Skeletal muscle tissue (tissue), 3 donors: ENCODE measurements at regions not wholly inside any gene's neighbourhood (a gene's known extent, or its start where the extent isn't known, plus 50 kb on each side); places are given as distances from the start of the nearest gene placed in this dataset.

Experiments
- H3K27ac ChIP-seq: one replicate; pipeline ENCODE4 v1.7.0; 2013; ENCODE audit warnings: mild to moderate bottlenecking, low read depth, low read length, inconsistent platforms
- H3K27me3 ChIP-seq, 3 donors: one replicate each; pipeline ENCODE4 v1.7.0; 2013; ENCODE audit warnings: low read length in 3 of 3; ENCODE audit not compliant: control insufficient read depth in 3 of 3, insufficient read depth in 3 of 3
- H3K36me3 ChIP-seq, 3 donors: one replicate each; pipeline ENCODE4 v1.7.0; 2013; ENCODE audit warnings: low read length in 3 of 3; ENCODE audit not compliant: control insufficient read depth in 3 of 3, insufficient read depth in 3 of 3
- H3K4me1 ChIP-seq, 3 donors: one replicate each; pipeline ENCODE4 v1.7.0; 2013; ENCODE audit warnings: low read length in 3 of 3, mild to moderate bottlenecking in 3 of 3; ENCODE audit not compliant: control insufficient read depth in 3 of 3, insufficient read depth in 3 of 3
- H3K4me3 ChIP-seq, 3 donors: one replicate each; pipeline ENCODE4 v1.7.0; 2013; ENCODE audit warnings: low read length in 3 of 3
- H3K9ac ChIP-seq, 3 donors: one replicate each; pipeline ENCODE4 v1.7.0; 2013; ENCODE audit warnings: low read length in 3 of 3, mild to moderate bottlenecking in 3 of 3, moderate library complexity in 2 of 3, low read depth in 1 of 3
- H3K9me3 ChIP-seq, 3 donors: one replicate each; pipeline ENCODE4 v1.7.0; 2013; ENCODE audit warnings: low read length in 3 of 3; ENCODE audit not compliant: control insufficient read depth in 3 of 3
- donor health status: Osteomylitis.

DNA sequence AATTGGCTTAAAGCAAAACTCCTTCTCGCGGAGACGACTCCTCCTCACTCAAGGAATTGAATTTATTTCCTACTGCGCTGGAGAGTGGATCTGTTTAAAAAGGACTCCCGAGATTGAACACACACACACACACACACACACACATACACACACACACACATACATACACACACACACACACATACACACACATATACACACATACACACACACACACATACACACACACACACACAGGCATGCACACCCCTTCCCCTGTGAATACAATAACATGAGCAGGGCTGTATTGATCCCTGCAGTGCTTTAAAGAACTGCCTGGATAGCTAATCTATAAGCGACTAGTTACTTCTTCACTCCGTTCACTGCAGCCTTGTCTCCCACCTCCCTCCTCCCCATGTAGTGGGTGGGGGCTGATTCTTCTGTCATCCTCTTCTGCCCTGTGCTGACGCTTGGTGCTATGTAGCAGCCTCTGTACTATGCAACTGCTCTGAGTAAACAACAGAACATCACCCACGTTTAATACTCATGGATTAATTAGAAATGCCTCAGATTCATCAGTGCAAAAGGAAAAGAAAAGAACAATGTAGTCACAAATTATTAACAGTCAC lies 549.0 kb downstream of the CDH26 start:
- Histone ChIP-seq H3K9me3 (no peaks in the 10 kb centered on the region), H3K4me3 (no peak overlapping the region), H3K36me3 (no peaks in the 10 kb centered on the region), H3K9ac (no peak overlapping the region), H3K27ac (no peak overlapping the region), H3K27me3 (peaks cover 0 to 4% (median 0%) of the 10 kb centered on the region in 3 donors), H3K4me1 (no peaks in the 10 kb centered on the region)

DNA sequence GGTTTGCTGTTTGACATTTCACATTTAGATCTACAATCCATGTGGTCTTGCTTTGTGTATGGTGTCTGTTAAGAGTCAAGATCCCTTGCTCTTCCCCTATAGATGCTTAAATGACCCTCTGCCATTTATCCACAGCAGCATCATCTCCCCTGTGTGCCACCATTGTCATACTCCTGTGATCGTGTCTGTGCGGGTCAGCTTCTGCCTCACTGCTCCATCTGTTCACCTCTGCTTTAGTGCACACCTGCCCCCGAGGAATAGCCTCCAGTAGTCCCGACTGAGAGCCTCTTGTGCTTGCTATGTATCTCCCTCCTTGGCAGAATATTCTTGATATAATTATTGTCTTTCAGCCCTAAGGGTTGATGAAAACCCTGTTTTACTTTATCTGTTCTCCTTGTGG lies 551.2 kb downstream of the CDH26 start:
- peaks cover 0 to 4% (median 0%) of the 10 kb centered on the region in 3 donors for H3K27me3 ChIP-seq
- H3K36me3 ChIP-seq, result no peaks in the 10 kb centered on the region
- no peaks in the 10 kb centered on the region for H3K9me3 ChIP-seq
- no peaks in the 10 kb centered on the region for H3K4me1 ChIP-seq
- H3K27ac ChIP-seq, result no peak overlapping the region
- H3K9ac ChIP-seq, result no peak overlapping the region
- no peak overlapping the region for H3K4me3 ChIP-seq

DNA sequence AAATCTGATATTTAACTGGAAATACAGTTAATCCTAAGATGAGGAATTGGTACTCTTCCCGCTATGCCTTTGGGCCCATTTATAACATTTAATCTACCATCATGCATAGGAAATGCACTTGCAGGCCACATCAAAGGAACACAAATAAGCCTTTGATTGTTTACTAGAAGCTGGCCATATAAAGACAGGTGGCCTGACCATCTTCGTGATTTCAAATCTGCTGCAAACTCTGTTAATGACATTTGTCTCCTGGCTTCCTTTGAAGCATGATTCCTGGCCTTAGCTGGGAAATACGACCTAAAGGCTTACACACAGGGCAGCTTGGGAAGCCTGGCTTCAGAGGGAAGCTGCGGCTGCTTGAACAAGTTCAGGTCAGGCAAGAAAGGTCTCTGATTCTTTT lies 552.1 kb downstream of the CDH26 start:
- Histone ChIP-seq H3K9me3 (no peaks in the 10 kb centered on the region), H3K9ac (no peak overlapping the region), H3K36me3 (no peaks in the 10 kb centered on the region), H3K27ac (no peak overlapping the region), H3K27me3 (peaks cover 0 to 4% (median 0%) of the 10 kb centered on the region in 3 donors), H3K4me1 (no peaks in the 10 kb centered on the region), H3K4me3 (no peak overlapping the region)

DNA sequence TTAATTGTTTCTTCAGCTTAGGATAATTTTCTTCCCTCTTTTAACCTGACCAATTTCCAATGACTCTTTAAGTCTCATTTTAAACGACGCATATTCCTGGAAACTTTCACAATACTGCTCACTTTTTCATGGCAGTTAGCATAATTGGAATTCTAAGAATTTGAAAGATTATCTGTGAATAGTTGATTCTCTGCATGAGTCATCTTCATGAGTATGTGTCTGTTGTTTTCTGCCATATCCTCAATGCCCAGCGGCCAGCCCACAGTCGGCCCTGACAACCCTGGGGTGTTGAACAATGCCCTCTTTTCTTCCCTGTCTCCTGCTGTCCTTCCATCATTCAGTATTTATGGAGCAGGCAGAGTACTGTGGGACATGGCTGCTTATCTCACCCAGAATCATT lies 554.2 kb downstream of the CDH26 start:
- Histone ChIP-seq H3K4me1 (no peaks in the 10 kb centered on the region), H3K36me3 (no peaks in the 10 kb centered on the region), H3K27me3 (peaks cover 0 to 4% (median 0%) of the 10 kb centered on the region in 3 donors), H3K27ac (no peak overlapping the region), H3K4me3 (no peak overlapping the region), H3K9ac (no peak overlapping the region), H3K9me3 (no peaks in the 10 kb centered on the region)

DNA sequence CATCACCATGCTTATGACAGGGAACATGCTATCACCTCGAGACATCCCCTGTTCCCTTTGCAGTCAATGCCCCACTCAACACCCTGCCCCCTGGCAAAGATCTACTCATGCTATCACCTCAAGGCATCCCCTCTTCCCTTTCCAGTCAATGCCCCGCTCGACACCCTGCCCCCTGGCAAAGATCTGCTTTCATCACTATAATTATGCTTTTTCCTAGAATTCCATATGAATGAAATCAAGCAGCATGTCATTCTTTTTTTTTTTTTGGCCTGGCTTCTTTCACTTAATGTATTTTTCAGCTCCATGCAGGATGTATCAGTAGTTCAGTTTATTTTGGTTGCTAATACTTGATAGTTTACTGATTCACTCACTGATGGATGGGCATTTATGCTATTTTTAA lies 554.9 kb downstream of the CDH26 start:
- Histone ChIP-seq H3K9me3 (no peaks in the 10 kb centered on the region), H3K4me3 (no peak overlapping the region), H3K9ac (no peak overlapping the region), H3K4me1 (no peaks in the 10 kb centered on the region), H3K27ac (no peak overlapping the region), H3K36me3 (no peaks in the 10 kb centered on the region), H3K27me3 (peaks cover 0 to 4% (median 0%) of the 10 kb centered on the region in 3 donors)

DNA sequence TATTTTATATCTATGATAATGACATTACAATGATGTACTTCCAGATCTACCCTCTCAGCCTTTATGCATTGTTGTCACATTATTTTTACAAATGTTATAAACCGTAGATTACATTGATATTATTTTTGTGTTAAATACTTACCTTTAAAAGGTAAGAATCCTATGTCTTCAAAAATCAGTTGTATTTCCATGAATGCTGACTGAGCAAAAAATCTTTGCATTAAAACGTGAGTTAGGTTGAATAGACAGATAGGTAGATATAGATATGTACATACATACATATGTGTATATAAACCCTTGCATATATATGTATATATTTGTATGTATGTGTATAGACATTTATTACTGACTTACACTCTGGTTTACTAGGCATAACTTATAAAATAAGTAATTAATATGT lies 558.2 kb downstream of the CDH26 start:
- H3K9me3 ChIP-seq, result no peaks in the 10 kb centered on the region
- H3K4me1 ChIP-seq, result no peaks in the 10 kb centered on the region
- no peak overlapping the region for H3K4me3 ChIP-seq
- no peak overlapping the region for H3K9ac ChIP-seq
- H3K27me3 ChIP-seq, result peaks cover 0 to 3% (median 0%) of the 10 kb centered on the region in 3 donors
- no peak overlapping the region for H3K27ac ChIP-seq
- H3K36me3 ChIP-seq, result no peaks in the 10 kb centered on the region

DNA sequence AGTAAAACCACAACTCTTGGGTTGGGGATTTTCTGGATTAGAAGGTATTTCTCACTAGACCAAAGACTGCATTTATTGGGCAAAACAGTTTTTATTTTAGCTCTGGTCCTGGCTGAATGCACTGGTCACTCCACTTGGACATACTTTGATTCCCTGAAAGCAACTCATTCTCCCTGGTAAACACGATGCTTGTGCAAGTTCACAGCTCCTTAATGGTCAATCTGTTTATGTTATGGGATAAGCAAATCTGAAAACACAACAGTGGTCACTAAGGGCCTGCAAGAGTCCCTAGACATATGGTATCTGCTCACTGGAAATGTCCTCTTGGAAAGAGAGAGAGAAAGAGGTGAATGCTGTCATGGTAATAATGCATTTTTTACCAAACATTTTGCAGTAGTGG lies 559.8 kb downstream of the CDH26 start:
- Histone ChIP-seq H3K36me3 (no peaks in the 10 kb centered on the region), H3K27me3 (peaks cover 0 to 3% (median 0%) of the 10 kb centered on the region in 3 donors), H3K27ac (no peak overlapping the region)

DNA sequence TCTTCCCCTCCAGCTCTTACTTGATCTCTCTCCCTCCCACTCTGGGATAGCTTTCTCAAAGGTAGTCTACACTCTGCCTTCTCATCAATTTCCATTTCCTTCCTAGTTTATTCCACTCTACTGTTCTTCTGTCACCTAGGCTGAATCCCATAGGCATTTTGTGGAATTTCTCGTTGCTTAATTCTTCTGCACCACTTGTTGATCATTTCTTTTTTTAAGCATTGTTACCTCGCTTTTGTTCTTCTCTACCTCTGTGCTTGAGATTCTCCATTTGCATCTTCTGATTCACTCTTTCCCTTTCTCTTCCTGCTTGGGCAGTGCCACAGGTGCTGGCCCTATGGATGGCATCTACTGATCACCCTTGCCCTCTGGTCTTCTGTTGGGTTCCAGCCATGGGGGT lies 567.2 kb downstream of the CDH26 start:
- no peaks in the 10 kb centered on the region for H3K27me3 ChIP-seq
- no peak overlapping the region for H3K27ac ChIP-seq

More for the DNA sequence above, 559.8 kb downstream of the CDH26 start:
- Histone ChIP-seq H3K4me3 (no peak overlapping the region), H3K9me3 (no peaks in the 10 kb centered on the region), H3K4me1 (no peaks in the 10 kb centered on the region), H3K9ac (no peak overlapping the region)

DNA sequence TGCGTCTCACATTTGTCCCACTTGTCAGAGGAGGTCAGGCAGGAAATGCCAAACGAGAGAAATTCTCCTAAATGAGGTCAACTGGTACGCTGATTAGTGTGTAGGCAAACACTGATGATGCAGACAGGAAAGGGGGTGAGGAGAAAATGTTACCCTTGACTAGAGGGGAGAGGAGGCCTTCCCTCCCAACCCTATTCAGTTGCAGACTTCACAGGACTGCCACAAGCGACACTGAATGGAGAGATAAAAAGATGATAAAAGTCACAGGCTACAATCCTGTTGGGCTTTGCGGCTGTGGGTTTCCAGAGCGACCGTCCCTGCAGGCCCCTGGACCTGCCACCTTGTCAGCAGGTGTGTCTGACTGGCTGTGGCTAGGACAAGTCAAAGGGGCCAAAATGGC lies 569.4 kb downstream of the CDH26 start:
- Histone ChIP-seq H3K9ac (no peak overlapping the region), H3K9me3 (peaks cover 0 to 4% (median 0%) of the 10 kb centered on the region in 3 donors), H3K27me3 (no peaks in the 10 kb centered on the region), H3K36me3 (no peaks in the 10 kb centered on the region), H3K4me3 (no peak overlapping the region), H3K4me1 (no peaks in the 10 kb centered on the region), H3K27ac (no peak overlapping the region)

More for the DNA sequence above, 567.2 kb downstream of the CDH26 start:
- H3K9ac ChIP-seq, result no peak overlapping the region
- no peak overlapping the region for H3K4me3 ChIP-seq
- no peaks in the 10 kb centered on the region for H3K36me3 ChIP-seq
- peaks cover 0 to 4% (median 0%) of the 10 kb centered on the region in 3 donors for H3K9me3 ChIP-seq
- H3K4me1 ChIP-seq, result no peaks in the 10 kb centered on the region

DNA sequence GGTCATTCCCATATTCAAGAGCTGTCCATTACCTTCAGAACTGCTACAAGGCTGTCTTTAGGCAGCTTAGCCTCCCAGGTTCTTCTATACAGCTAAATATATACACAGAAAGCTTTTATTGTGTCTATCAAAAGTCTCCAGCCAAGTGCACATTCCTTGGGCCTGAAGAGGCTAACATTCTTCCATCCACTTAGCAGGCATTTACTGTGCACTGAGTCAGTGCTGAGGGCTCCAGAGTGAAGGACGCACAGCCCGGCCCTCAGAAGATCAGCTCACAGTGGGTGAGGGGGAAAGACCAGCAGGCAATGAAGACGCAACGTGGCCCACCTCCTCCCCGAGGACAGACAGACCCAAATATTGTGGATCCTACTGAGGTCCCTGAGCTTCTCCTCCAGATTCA lies 569.9 kb downstream of the CDH26 start:
- no peak overlapping the region for H3K4me3 ChIP-seq
- H3K27me3 ChIP-seq, result no peaks in the 10 kb centered on the region
- H3K27ac ChIP-seq, result no peak overlapping the region
- peaks cover 0 to 4% (median 0%) of the 10 kb centered on the region in 3 donors for H3K9me3 ChIP-seq
- H3K36me3 ChIP-seq, result no peaks in the 10 kb centered on the region
- no peaks in the 10 kb centered on the region for H3K4me1 ChIP-seq
- H3K9ac ChIP-seq, result no peak overlapping the region
